Anterior cingulate cortex (tissue), 58 donors: ENCODE measurements at regions not wholly inside any gene's neighbourhood (a gene's known extent, or its start where the extent isn't known, plus 50 kb on each side); places are given as distances from the start of the nearest gene placed in this dataset.
A peak's percentile ranks its signal among the peaks of the same experiment; 100 is the strongest.

ENCODE experiments used
- DNase-seq, 58 donors: peaks; one replicate each; lab custom pipeline; 2025; lab: John Stamatoyannopoulos, UW

DNA sequence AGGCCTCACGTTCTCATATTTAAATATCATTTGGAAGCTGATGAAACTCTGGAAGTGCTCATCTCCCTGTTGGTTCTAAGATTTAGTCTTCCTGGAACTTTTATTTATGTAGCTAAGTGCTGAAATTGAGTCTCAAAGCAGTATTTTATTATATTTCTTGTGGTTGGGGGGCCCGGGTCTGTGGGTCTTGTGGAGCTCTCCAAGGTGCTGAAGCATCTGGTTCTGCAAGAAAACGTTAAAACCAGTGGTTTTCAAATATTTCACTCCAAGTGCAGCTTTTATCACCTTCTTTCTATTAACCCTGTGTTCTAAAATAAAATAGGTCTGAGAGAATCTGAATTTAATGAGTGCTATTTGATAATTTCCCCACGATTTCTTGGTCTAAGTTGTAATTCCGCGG is 1404.8 kb downstream of the TBC1D22A start:
- no peak for DNase-seq

GRCh38 chr22:48161298-48161697 is 1398.8 kb downstream of the TBC1D22A start:
- no peak for DNase-seq

DNA sequence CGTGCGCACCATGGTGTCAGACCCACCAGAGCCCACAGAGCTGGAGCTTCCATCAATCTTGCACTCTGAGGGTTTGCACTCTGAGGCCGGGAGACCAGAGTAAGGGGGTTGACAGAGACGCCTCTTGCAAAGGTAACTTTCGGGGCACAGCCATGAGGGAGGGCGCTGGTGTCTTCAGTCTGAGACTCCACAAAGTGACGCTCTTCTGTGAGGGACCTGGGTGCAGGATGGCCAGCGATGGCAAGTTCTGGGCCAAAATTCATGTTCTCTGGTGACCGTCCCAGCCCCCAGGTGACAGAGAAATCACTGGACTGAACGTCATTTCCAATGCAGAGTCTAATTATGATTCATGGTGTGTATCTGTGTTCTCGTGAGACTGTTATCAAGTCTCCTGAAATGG is 1395.2 kb downstream of the TBC1D22A start:
- DNase-seq, result no peak

- no peak for DNase-seq
Observed at GRCh38 chr22:48156603-48157355, 1394.3 kb downstream of the TBC1D22A start.

DNA sequence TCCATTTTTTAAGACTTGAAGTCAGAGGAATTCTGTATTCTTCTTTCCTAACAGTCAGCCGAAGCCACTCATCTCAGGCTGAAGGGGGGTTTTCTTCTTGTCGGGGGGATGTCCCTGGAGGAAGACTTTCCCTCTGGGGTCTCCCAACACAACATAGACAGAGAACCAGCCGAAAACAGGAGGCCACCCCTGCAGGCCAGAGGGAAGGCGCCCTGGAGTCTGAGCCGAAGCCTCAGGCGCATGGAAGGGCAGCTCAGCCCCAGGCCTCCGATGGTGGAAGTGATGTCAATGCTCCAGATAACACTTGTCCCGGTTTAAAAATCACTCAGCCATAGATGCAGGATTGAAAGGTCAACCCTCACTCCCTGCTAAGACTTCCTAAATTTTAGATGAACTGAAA is 1393.0 kb downstream of the TBC1D22A start:
- no peak for DNase-seq

- no peak for DNase-seq
Observed at GRCh38 chr22:48154943-48155240, 1392.4 kb downstream of the TBC1D22A start.

DNA sequence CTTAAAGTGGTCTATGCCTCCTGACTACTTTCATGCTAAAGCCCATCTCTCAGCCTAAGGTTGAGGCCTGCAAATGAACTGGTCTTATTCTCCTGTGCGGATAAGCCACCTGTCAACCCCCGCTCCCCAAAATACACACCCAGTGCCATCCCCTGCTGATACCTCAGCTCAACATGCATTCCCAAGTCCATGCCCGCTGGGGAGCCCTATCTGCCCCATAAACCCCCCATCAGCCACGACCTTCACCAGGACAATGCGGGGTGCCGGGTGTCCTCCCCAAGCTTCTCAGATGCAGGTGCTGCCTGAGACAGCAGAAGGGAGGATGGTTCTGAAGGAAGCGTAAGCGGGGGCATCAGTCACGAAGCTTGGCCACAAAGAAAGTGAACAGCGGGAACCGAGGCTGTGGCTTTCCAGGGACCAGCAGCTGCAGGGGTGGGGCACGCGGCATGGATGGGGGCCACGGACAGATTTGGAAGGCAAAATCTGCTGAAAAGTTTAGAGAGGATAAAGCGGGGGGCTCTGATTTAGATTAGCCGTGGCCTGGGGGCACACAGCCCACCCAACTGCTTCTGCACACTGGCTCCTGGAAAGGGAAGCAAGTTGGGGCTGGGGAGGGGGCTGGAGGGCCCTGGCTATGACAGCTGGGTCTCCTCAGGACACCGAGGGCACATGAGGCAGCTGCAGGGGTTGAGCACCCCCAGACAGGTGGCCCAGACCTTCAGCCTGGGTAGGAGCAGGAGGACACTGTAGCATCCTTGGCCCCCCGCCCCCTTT is 1391.9 kb downstream of the TBC1D22A start:
- DNase-seq, result no peak

GRCh38 chr22:48153726-48154125 is 1391.3 kb downstream of the TBC1D22A start:
- no peak for DNase-seq

GRCh38 chr22:48152916-48153315 is 1390.5 kb downstream of the TBC1D22A start:
- no peak for DNase-seq

- DNase-seq, result no peak
Observed at GRCh38 chr22:48152164-48152775, 1389.8 kb downstream of the TBC1D22A start.

DNA sequence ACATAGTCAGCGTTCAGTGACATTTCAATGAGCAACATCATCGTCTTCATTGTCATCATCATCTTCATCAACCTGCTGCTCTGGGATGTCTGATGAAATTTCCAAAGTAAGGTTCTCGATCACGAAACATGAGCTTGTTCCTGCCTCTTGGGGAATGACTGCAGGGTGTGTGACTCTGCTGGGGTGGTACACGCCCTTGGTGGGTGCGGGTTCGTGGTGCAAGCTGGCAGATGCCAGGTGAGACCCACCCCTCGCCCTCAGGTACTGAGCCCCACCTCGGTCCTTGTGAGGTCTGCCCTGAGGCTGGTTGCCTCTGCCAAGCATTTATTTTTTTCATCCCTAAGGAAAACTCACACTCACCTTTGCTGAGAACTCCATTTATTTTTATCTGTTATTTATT is 1389.2 kb downstream of the TBC1D22A start:
- DNase-seq, result no peak

DNA sequence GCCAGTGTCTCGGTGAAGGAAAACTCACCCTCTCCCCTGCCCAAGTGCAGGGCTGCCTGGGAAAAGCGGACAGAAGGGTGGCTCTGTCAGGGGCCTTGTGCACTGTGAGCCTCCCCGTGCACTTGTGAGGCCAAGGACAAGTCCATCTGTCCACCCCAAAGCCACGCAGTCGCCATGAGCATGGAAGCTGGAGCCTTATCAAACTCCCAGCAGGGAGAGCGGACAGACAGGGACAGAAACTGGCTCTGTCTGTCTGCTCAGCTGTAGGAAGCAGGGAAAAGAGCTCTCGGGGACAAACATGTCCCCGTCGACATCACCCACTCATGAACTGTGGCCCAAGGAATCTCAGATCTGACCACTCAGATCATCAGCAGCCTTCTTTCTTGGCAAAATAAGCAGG is 1385.4 kb downstream of the TBC1D22A start:
- no peak for DNase-seq

DNA sequence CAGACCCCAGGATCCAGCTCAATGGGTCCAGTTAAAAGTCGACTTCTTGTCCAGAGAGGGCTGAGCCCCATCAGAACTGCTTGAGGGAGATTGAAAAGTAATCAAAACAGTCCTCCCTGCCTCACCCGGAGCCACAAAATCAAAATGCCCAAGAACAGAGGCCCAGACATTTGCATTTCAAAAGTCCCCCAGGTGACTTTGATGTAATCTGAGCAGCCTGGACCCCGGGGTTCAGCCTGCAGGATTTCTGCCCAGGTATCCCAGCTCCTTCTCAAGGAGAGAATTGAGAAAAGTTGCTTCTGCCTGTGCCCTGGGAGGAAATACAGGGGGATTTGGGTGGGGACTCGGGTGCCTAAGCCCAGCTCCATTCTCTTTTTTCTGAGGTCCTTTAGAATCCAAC is 1385.0 kb downstream of the TBC1D22A start:
- no peak for DNase-seq

DNA sequence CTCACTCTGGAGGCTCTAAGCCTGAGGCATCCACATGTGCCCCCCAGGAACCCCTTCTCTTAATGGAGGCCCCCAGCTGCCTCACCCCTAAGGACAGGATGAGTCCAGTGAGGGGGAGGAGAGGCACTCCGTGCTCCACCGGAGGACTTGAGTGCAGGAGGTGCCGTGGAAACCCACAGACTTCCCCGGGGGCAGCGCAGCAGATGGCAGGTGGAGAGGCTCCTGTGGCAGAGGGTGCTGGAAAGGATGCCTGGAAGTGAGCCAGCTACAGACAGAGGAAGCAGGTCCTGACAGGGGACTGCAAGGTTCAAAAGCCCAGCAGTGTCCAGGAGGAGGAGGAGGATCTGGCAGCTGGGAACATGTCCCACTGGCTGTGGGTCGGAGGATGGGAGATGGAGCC is 1384.0 kb downstream of the TBC1D22A start:
- no peak for DNase-seq

- DNase-seq, result peak in 1 of 58 donors; percentile 18
Observed at GRCh38 chr22:48145738-48146137, 1383.3 kb downstream of the TBC1D22A start.

DNA sequence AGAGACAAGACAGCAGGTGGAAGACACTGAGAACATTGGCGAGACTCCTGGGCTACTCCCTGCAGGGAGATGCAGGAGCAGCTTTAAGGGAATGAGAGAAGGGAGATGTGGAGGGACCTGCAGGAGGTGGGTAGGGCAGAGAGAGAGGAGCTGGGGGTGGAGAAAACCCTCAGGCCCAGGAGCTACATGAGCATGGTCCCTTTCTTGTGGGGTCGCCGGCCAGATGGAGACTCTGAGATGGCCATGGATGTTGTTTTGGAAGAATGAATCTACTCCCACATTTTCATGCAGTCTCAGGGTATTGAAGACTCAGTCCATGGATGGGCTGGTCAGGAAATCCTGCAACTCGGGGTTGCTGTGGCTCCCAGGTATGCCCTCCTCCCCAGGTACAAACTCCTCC is 1381.9 kb downstream of the TBC1D22A start:
- DNase-seq, result no peak

- no peak for DNase-seq
Observed at GRCh38 chr22:48143856-48144255, 1381.4 kb downstream of the TBC1D22A start.

DNA sequence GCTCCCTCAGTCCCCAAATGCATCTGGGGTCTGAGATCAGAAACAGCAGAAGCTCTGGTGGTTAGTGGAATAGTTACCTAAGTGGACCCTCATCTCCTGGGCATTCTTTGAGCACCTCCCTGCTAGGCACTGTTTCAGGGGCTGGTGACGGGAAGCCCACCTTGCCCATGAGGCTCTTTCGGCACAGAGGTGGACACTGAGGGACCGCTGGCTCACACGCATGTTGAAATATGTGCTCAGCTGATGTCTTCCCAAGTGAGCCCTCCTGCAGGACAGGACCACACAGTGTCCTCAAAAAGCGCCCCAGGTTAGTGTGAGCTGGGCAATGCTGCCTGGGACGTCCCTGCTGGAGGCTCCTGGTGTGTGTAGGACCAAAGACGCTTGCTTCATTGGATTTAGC is 1379.9 kb downstream of the TBC1D22A start:
- DNase-seq, result no peak

- no peak for DNase-seq
Observed at GRCh38 chr22:48141301-48141700, 1378.9 kb downstream of the TBC1D22A start.

- DNase-seq, result no peak
Observed at GRCh38 chr22:48140261-48140813, 1377.9 kb downstream of the TBC1D22A start.

GRCh38 chr22:48139776-48140175 is 1377.3 kb downstream of the TBC1D22A start:
- DNase-seq, result no peak

GRCh38 chr22:48138855-48139254 is 1376.4 kb downstream of the TBC1D22A start:
- DNase-seq, result no peak
